HepG2 (cell line): ENCODE measurements at regions not wholly inside any gene's neighbourhood (a gene's known extent, or its start where the extent isn't known, plus 50 kb on each side); places are given as distances from the start of the nearest gene placed in this dataset.

Experiments used
- ATAC-seq: fragments of 200-7000 bp; cut with Tn5 transposase; 3 replicates; pipeline ENCODE4 v1.9.1; 2020; ENCODE audit warnings: mild to moderate bottlenecking, moderate library complexity
- BruUV-seq: library from RNA; stranded (reverse); fragments of 400-500 nt; replicated peaks from 2 replicates; lab custom pipeline; 2021; lab: Mats Ljungman, UMichigan
- CTCF ChIA-PET: fragments of 300-600 bp; formaldehyde crosslinking; extraction: SDS; loops from one replicate; lab custom pipeline; 2021; ENCODE audit warnings: low total read pairs, inconsistent platforms, low intra/inter-chr PET ratio; lab: Yijun Ruan, JAX
- POLR2A ChIA-PET: fragments of 350-600 bp; sonication (Branson Sonifier 250); formaldehyde crosslinking; loops from one replicate; lab custom pipeline; 2020; ENCODE audit warnings: antibody characterized with exemption, inconsistent platforms; lab: Yijun Ruan, JAX
- DNase-seq: peaks from one replicate; pipeline ENCODE4 v3.0.0-alpha.2; 2015; ENCODE audit warnings: low spot score
- FAIRE-seq: peaks from 3 replicates; lab custom pipeline; 2011; peaks lifted over from hg19 to GRCh38; lab: Jason Lieb, UNC
- H2AFZ ChIP-seq: one replicate; pipeline ENCODE4 v1.6.1; 2011; ENCODE audit warnings: low read length, inconsistent platforms
- H3K27ac ChIP-seq: fragments of 300-600 bp; 3 replicates; pipeline ENCODE4 v1.8.0; 2011; ENCODE audit warnings: mixed run types, mild to moderate bottlenecking, mixed read lengths, low read length, inconsistent platforms; ENCODE audit not compliant: insufficient read depth; ENCODE audit errors: extremely low read length
- H3K27me3 ChIP-seq, 2 experiments: fragments of 200-600 bp in 1 of 2; 2 replicates in 1 of 2; 3 replicates in 1 of 2; pipeline versions ENCODE4 v1.6.0 to v1.8.0; 2011; ENCODE audit warnings: low read length in 2 of 2, mild to moderate bottlenecking in 2 of 2, moderate library complexity in 2 of 2, inconsistent platforms in 1 of 2; ENCODE audit not compliant: insufficient read depth in 2 of 2, control insufficient read depth in 1 of 2
- H3K36me3 ChIP-seq, 2 experiments: fragments of 200-600 bp in 1 of 2; replicated peaks in 1 of 2; 2 replicates in 1 of 2; 3 replicates in 1 of 2; pipeline versions ENCODE4 v1.5.1 to v1.8.0; 2011; ENCODE audit warnings: low read length in 2 of 2, inconsistent platforms in 1 of 2; ENCODE audit not compliant: insufficient read depth in 2 of 2, control insufficient read depth in 1 of 2
- H3K4me1 ChIP-seq: 2 replicates; pipeline ENCODE4 v1.5.1; 2012; ENCODE audit warnings: low read length, inconsistent platforms; ENCODE audit not compliant: insufficient read depth
- H3K4me2 ChIP-seq: 2 replicates; pipeline ENCODE4 v1.6.0; 2011; ENCODE audit warnings: low read depth, low read length, inconsistent platforms
- H3K4me3 ChIP-seq, 3 experiments: fragments of 200-600 bp in 1 of 3; sonication (generic), shearing (Covaris generic) in 1 of 3; replicated peaks in 1 of 3; 2 replicates each; pipeline ENCODE4 v1.5.1; 2011 to 2016; ENCODE audit warnings: low read length in 3 of 3, inconsistent platforms in 2 of 3, low read depth in 2 of 3, mild to moderate bottlenecking in 2 of 3, control low read depth in 1 of 3, mixed read lengths in 1 of 3; ENCODE audit not compliant: insufficient read depth in 1 of 3
- H3K79me2 ChIP-seq: one replicate; pipeline ENCODE4 v1.6.1; 2011; ENCODE audit warnings: low read length, inconsistent platforms; ENCODE audit not compliant: insufficient read depth
- H3K9ac ChIP-seq: 2 replicates; pipeline ENCODE4 v1.6.0; 2011; ENCODE audit warnings: mild to moderate bottlenecking, low read depth, low read length, inconsistent platforms; ENCODE audit not compliant: insufficient read depth
- H3K9me3 ChIP-seq: 2 replicates; pipeline ENCODE4 v1.5.1; 2012; ENCODE audit warnings: mild to moderate bottlenecking, low read length
- H4K20me1 ChIP-seq: 2 replicates; pipeline ENCODE4 v1.6.0; 2011; ENCODE audit warnings: inconsistent platforms, mild to moderate bottlenecking, low read length, moderate library complexity; ENCODE audit not compliant: insufficient read depth
- IKZF4 ChIP-seq: sonication (generic); formaldehyde crosslinking; IDR thresholded peaks from 2 replicates; pipeline ENCODE4 v1.5.1; 2020; ENCODE audit warnings: borderline replicate concordance, mild to moderate bottlenecking, low read depth, missing genetic modification reagents; ENCODE audit errors: not compliant biosample characterization
- MAFF ChIP-seq: IDR thresholded peaks from 2 replicates; pipeline ENCODE4 v1.6.1; 2011; ENCODE audit warnings: low read depth, low read length, improper control_type of control experiment
- MAFK ChIP-seq, 2 experiments: IDR thresholded peaks in 1 of 2; conservative IDR thresholded peaks in 1 of 2; 2 replicates each; pipeline ENCODE4 v1.6.1; 2011; ENCODE audit warnings: improper control_type of control experiment in 2 of 2, low read length in 2 of 2
- MTF2 ChIP-seq: sonication (generic); formaldehyde crosslinking; IDR thresholded peaks from 2 replicates; pipeline ENCODE4 v1.5.0; 2020; ENCODE audit warnings: missing genetic modification reagents, borderline replicate concordance
- SAP130 ChIP-seq: IDR thresholded peaks from 2 replicates; pipeline ENCODE4 v1.6.1; 2016; ENCODE audit warnings: low read depth
- ZNF432 ChIP-seq: sonication (generic); formaldehyde crosslinking; IDR thresholded peaks from 2 replicates; pipeline ENCODE4 v1.5.0; 2020; ENCODE audit warnings: missing genetic modification reagents, mild to moderate bottlenecking, borderline replicate concordance
- ZNF501 ChIP-seq: sonication (generic); formaldehyde crosslinking; IDR thresholded peaks from 2 replicates; pipeline ENCODE4 v1.5.1; 2020; ENCODE audit warnings: mild to moderate bottlenecking, moderate library complexity, missing genetic modification reagents
- ZNF562 ChIP-seq: sonication (generic); formaldehyde crosslinking; IDR thresholded peaks from 2 replicates; pipeline ENCODE4 v1.8.0; 2022; ENCODE audit warnings: missing genetic modification reagents, borderline replicate concordance
- WGBS: methylation state at CpG from one replicate; pipeline ENCODE4 v1.1.6; 2017; ENCODE audit warnings: low lambda C conversion rate; 5-methylcytosine and 5-hydroxymethylcytosine counted together
- in situ Hi-C: cut with HindIII; loops from 2 replicates; pipeline ENCODE4 v1.10.0; 2017; ENCODE audit warnings: low pct_unique_long_range_greater_than_20kb; ENCODE audit not compliant: extremely low pct_ligation_motif_present
- intact Hi-C: fragments of 100-400 bp; cut with micrococcal nuclease; formaldehyde crosslinking; loops from one replicate; pipeline ENCODE4 v1.10.0; 2022; ENCODE audit not compliant: unreplicated experiment

- ATAC-seq, result no peak
- WGBS, result 4% methylated on average over 2 of the region's 2 CpGs
- no peaks in the 10 kb centered on the region for H4K20me1 ChIP-seq
- ChIA-PET POLR2A (no interaction called here), CTCF (no interaction called here)
- H3K36me3 ChIP-seq, result no peaks in the 10 kb centered on the region
- TF ChIP-seq IKZF4 (CRISPR knock-in tag), result no peak
- no peak for TF ChIP-seq ZNF432 (CRISPR knock-in tag)
- no peak for TF ChIP-seq SAP130
- TF ChIP-seq MAFK (conservative IDR thresholded peaks at IDR 0.05 in 1 of 2, IDR thresholded peaks at IDR 0.05 in 1 of 2; ENCODE audit: low read length in 2 of 2), result peak; percentile 55 to 80; a peak in 3 of 4 replicates
- peak; percentile 68 for TF ChIP-seq MAFF
- H3K9me3 ChIP-seq, result peaks cover 41% of the 10 kb centered on the region
- FAIRE-seq, result no peak
- no peak overlapping the region for H2AFZ ChIP-seq
- DNase-seq, result no peak
- no TSS peak for BruUV-seq
- H3K4me2 ChIP-seq, result no peak overlapping the region
- intact Hi-C loops (no loop called here), in situ Hi-C loops (no loop called here)
- H3K9ac ChIP-seq, result no peak overlapping the region
- H3K79me2 ChIP-seq, result no peaks in the 10 kb centered on the region
- H3K27me3 ChIP-seq, result no peaks in the 10 kb centered on the region
- no peak overlapping the region for H3K4me3 ChIP-seq
- no peaks in the 10 kb centered on the region for H3K4me1 ChIP-seq
- no peak overlapping the region for H3K27ac ChIP-seq
Observed at GRCh38 chr3:192001218-192001617, 540.3 kb downstream of the PYDC2 start.

GRCh38 chr3:192005989-192006388 lies 545.0 kb downstream of the PYDC2 start:
- TF ChIP-seq ZNF562, result no peak
- TF ChIP-seq ZNF501, result no peak
- no peak for TF ChIP-seq MTF2
- TF ChIP-seq, all 625 proteins: peak for 0
- DNase-seq (no peak), ATAC-seq (no peak), FAIRE-seq (no peak)
- Histone ChIP-seq H3K4me3 (no peak overlapping the region), H3K79me2 (no peaks in the 10 kb centered on the region), H3K36me3 (no peaks in the 10 kb centered on the region), H3K27me3 (no peaks in the 10 kb centered on the region), H3K4me2 (no peak overlapping the region), H3K9ac (no peak overlapping the region), H4K20me1 (no peaks in the 10 kb centered on the region), H3K4me1 (no peaks in the 10 kb centered on the region), H2AFZ (no peak overlapping the region), H3K27ac (no peak overlapping the region), H3K9me3 (peaks cover 42% of the 10 kb centered on the region)
- intact Hi-C loops (no loop called here), in situ Hi-C loops (no loop called here)
- no TSS peak for BruUV-seq
- ChIA-PET POLR2A (no interaction called here), CTCF (no interaction called here)
- 0% methylated on average over 1 of the region's 1 CpG for WGBS
